Tibial nerve (tissue), 4 donors: ENCODE measurements at regions not wholly inside any gene's neighbourhood (a gene's known extent, or its start where the extent isn't known, plus 50 kb on each side); places are given as distances from the start of the nearest gene placed in this dataset.
"Not testable (repeated sequence)": the region's sequence is repeated elsewhere in the genome, so short reads cannot be mapped to it uniquely, and the experiment has no call there.

Experiments used
- DNase-seq, 2 donors: peaks; one replicate each; pipeline ENCODE4 v3.0.0-alpha.2; 2019; ENCODE audit warnings: low spot score in 2 of 2
- H3K27ac ChIP-seq, 4 donors: fragments of 200-600 bp; sonication (generic) in 3 of 4; one replicate each; pipeline ENCODE4 v1.5.1; 2017 to 2019; ENCODE audit warnings: mild to moderate bottlenecking in 1 of 4
- H3K27me3 ChIP-seq, 2 donors: fragments of 200-600 bp; sonication (generic) in 1 of 2; one replicate each; pipeline versions ENCODE4 v1.5.1 to v1.6.0; 2017 to 2019
- H3K36me3 ChIP-seq, 3 donors: fragments of 200-600 bp; sonication (generic); one replicate each; pipeline ENCODE4 v1.5.1; 2018 to 2019
- H3K4me1 ChIP-seq, 4 donors: fragments of 200-600 bp; sonication (generic) in 3 of 4; one replicate each; pipeline ENCODE4 v1.5.1; 2017 to 2019
- H3K4me3 ChIP-seq, 4 donors: fragments of 200-600 bp; sonication (generic) in 3 of 4; one replicate each; pipeline ENCODE4 v1.5.1; 2017 to 2019; ENCODE audit warnings: mild to moderate bottlenecking in 1 of 4, moderate library complexity in 1 of 4
- H3K9me3 ChIP-seq, 4 donors: fragments of 200-600 bp; sonication (generic) in 3 of 4; one replicate each; pipeline ENCODE4 v1.5.1; 2017 to 2019
- EP300 ChIP-seq, 2 donors: sonication (generic); formaldehyde crosslinking; IDR thresholded peaks; one replicate each; pipeline ENCODE4 v1.6.1; 2017; ENCODE audit warnings: antibody characterized with exemption in 2 of 2, mild to moderate bottlenecking in 1 of 2
- POLR2A ChIP-seq, 2 donors: fragments of 450-650 bp; IDR thresholded peaks; one replicate each; pipeline ENCODE4 v1.6.1; 2017; ENCODE audit warnings: antibody characterized with exemption in 2 of 2, mild to moderate bottlenecking in 2 of 2, moderate library complexity in 2 of 2
- WGBS, 2 donors: methylation state at CpG; one replicate each; pipeline ENCODE4 v1.1.5; 2018; 5-methylcytosine and 5-hydroxymethylcytosine counted together
- TF ChIP-seq, protein P1 (sequence below), 5 experiments: fragments of 200-600 bp in 3 of 5; fragments of 450-650 bp in 2 of 5; sonication (generic) in 3 of 5; IDR thresholded peaks; one replicate each; pipeline ENCODE4 v1.5.1; 2016 to 2019; ENCODE audit warnings: antibody characterized with exemption in 5 of 5, mild to moderate bottlenecking in 3 of 5, moderate library complexity in 2 of 5

- Histone ChIP-seq H3K9me3 (peaks cover 0 to 9% (median 0%) of the 10 kb centered on the region in 4 donors), H3K4me3 (no peak overlapping the region), H3K27ac (no peak overlapping the region), H3K36me3 (no peaks in the 10 kb centered on the region), H3K4me1 (no peaks in the 10 kb centered on the region), H3K27me3 (no peaks in the 10 kb centered on the region)
- no peak for DNase-seq
- no peak for TF ChIP-seq EP300 (IDR thresholded peaks at IDR 0.05)
- TF ChIP-seq POLR2A (IDR thresholded peaks at IDR 0.05): no peak
- TF ChIP-seq, protein P1, sequence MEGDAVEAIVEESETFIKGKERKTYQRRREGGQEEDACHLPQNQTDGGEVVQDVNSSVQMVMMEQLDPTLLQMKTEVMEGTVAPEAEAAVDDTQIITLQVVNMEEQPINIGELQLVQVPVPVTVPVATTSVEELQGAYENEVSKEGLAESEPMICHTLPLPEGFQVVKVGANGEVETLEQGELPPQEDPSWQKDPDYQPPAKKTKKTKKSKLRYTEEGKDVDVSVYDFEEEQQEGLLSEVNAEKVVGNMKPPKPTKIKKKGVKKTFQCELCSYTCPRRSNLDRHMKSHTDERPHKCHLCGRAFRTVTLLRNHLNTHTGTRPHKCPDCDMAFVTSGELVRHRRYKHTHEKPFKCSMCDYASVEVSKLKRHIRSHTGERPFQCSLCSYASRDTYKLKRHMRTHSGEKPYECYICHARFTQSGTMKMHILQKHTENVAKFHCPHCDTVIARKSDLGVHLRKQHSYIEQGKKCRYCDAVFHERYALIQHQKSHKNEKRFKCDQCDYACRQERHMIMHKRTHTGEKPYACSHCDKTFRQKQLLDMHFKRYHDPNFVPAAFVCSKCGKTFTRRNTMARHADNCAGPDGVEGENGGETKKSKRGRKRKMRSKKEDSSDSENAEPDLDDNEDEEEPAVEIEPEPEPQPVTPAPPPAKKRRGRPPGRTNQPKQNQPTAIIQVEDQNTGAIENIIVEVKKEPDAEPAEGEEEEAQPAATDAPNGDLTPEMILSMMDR (IDR thresholded peaks at IDR 0.05): no peak
- 78 to 86% methylated on average over 1 of the region's 1 CpG for WGBS, 2 donors
Observed at GRCh38 chr9:30280229-30280900, 2104.1 kb upstream of the ACO1 start.

DNA sequence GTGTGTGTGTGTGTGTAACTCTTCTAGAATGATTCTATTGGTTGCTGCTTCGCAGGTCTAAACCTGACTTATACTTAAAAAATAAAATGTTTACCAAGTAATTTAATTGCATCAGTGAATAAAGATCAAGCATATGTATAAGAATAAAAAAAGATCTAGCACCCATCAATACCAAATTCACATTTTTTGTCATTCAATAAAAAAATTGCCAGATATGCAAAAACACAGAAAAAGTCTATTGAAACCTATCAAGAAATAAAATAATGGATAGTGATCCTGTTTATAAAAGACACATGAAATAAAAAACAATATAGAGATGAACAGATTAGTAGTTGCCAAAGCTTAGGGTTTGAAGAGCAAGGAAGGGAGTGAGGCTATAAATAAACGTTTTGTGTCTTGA is 2095.0 kb upstream of the ACO1 start:
- DNase-seq: no peak
- no peaks in the 10 kb centered on the region for H3K27me3 ChIP-seq
- H3K4me3 ChIP-seq: no peak overlapping the region
- no peaks in the 10 kb centered on the region for H3K4me1 ChIP-seq
- no peaks in the 10 kb centered on the region for H3K9me3 ChIP-seq
- 73 to 80% methylated on average over 2 of the region's 2 CpGs for WGBS, 2 donors
- no peak overlapping the region for H3K27ac ChIP-seq
- TF ChIP-seq EP300 (IDR thresholded peaks at IDR 0.05) (no peak), POLR2A (IDR thresholded peaks at IDR 0.05) (no peak)
- TF ChIP-seq, protein P1 (IDR thresholded peaks at IDR 0.05): no peak
- no peaks in the 10 kb centered on the region for H3K36me3 ChIP-seq

DNA sequence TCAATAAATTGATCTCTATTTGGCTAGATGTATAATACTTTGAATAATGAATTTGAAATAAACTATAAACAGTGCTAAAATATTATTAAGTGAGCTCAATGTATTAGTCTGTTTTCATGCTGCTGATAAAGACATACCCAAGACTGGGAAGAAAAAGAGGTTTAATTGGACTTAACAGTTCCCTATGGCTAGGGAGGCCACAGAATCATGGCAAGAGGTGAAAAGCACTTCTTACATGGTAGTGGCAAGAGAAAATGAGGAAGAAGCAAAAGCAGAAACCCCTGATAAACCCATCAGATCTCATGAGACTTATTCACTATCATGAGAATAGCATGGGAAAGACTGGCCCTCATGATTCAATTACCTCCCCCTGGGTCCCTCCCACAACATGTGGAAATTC is 2092.4 kb upstream of the ACO1 start:
- not testable (repeated sequence) for H3K4me1 ChIP-seq, DNase-seq, H3K27me3 ChIP-seq, H3K36me3 ChIP-seq, H3K4me3 ChIP-seq, H3K27ac ChIP-seq, H3K9me3 ChIP-seq

GRCh38 chr9:30293231-30293630 is 2091.2 kb upstream of the ACO1 start:
- 63 to 85% methylated on average over 1 of the region's 1 CpG for whole genome bisulfite sequencing, 2 donors
- Histone ChIP-seq H3K4me1 (no peaks in the 10 kb centered on the region), H3K4me3 (no peak overlapping the region), H3K27ac (no peak overlapping the region), H3K27me3 (no peaks in the 10 kb centered on the region), H3K36me3 (no peaks in the 10 kb centered on the region), H3K9me3 (no peaks in the 10 kb centered on the region)
- TF ChIP-seq EP300 (IDR thresholded peaks at IDR 0.05): no peak
- TF ChIP-seq POLR2A (IDR thresholded peaks at IDR 0.05): no peak
- TF ChIP-seq, protein P1 (IDR thresholded peaks at IDR 0.05): no peak
- no peak for DNase-seq

GRCh38 chr9:30299126-30299780 is 2085.2 kb upstream of the ACO1 start:
- Histone ChIP-seq H3K27me3 (no peaks in the 10 kb centered on the region), H3K4me3 (no peak overlapping the region), H3K4me1 (no peaks in the 10 kb centered on the region), H3K27ac (no peak overlapping the region), H3K9me3 (no peaks in the 10 kb centered on the region), H3K36me3 (no peaks in the 10 kb centered on the region)
- DNase-seq: no peak
- TF ChIP-seq EP300 (IDR thresholded peaks at IDR 0.05) (no peak), POLR2A (IDR thresholded peaks at IDR 0.05) (no peak)
- TF ChIP-seq, protein P1 (IDR thresholded peaks at IDR 0.05): no peak
- WGBS, 2 donors: 94 to 98% methylated on average over 11 to 12 of the region's 25 CpGs
